ENCODE measurements at regions not wholly inside any gene's neighbourhood (a gene's known extent, or its start where the extent isn't known, plus 50 kb on each side); places are given as distances from the start of the nearest gene placed in this dataset.

- Histone ChIP-seq H3K4me1 (ENCODE audit: insufficient read depth, low read length) (no peaks in the 10 kb centered on the region), H3K27me3 (ENCODE audit: control insufficient read depth in 1 of 2, insufficient read depth in 2 of 2, low read length in 2 of 2) (no peaks in the 10 kb centered on the region), H3K4me3 (ENCODE audit: low read depth in 1 of 2, low read length in 2 of 2) (no peak overlapping the region), H3K9ac (ENCODE audit: low read length) (no peak overlapping the region), H3K27ac (ENCODE audit: low read depth, low read length) (no peak overlapping the region), H3K9me3 (ENCODE audit: low read length) (no peaks in the 10 kb centered on the region), H3K36me3 (ENCODE audit: insufficient read depth, low read length) (no peaks in the 10 kb centered on the region)
Measured at GRCh38 chr4:155570661-155571060, 96.0 kb upstream of the GUCY1A1 start.

- Histone ChIP-seq H3K9ac (ENCODE audit: low read length) (no peak overlapping the region), H3K27ac (ENCODE audit: low read depth, low read length) (no peak overlapping the region), H3K4me3 (ENCODE audit: low read depth in 1 of 2, low read length in 2 of 2) (no peak overlapping the region), H3K36me3 (ENCODE audit: insufficient read depth, low read length) (no peaks in the 10 kb centered on the region), H3K4me1 (ENCODE audit: insufficient read depth, low read length) (no peaks in the 10 kb centered on the region), H3K9me3 (ENCODE audit: low read length) (no peaks in the 10 kb centered on the region), H3K27me3 (ENCODE audit: control insufficient read depth in 1 of 2, insufficient read depth in 2 of 2, low read length in 2 of 2) (no peaks in the 10 kb centered on the region)
Measured at GRCh38 chr4:155569960-155570515, 96.6 kb upstream of the GUCY1A1 start.

DNA sequence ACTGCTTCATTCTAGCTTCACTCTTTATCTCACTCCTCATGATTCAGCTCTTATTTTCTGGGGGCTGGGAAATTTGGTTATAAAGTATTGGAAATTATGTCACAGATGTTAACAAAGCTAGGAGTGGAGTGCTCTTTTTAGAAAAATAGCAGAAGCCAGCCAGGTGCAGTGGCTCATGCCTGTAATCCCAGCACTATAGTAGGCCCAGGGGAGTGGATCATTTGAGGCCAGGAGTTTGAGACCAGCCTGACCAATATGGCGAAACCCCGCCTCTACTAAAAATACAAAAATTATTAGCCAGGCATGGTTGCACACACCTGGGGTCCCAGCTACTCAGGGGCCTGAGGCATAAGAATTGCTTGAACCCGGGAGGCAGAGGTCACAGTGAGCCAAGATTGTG lies 97.2 kb upstream of the GUCY1A1 start:
- no peak overlapping the region for H3K9ac ChIP-seq (ENCODE audit: low read length)
- no peak overlapping the region for H3K4me3 ChIP-seq (ENCODE audit: low read depth in 1 of 2, low read length in 2 of 2)
- H3K27me3 ChIP-seq (ENCODE audit: control insufficient read depth in 1 of 2, insufficient read depth in 2 of 2, low read length in 2 of 2), result no peaks in the 10 kb centered on the region
- no peaks in the 10 kb centered on the region for H3K4me1 ChIP-seq (ENCODE audit: insufficient read depth, low read length)
- no peaks in the 10 kb centered on the region for H3K9me3 ChIP-seq (ENCODE audit: low read length)
- no peak overlapping the region for H3K27ac ChIP-seq (ENCODE audit: low read depth, low read length)
- no peaks in the 10 kb centered on the region for H3K36me3 ChIP-seq (ENCODE audit: insufficient read depth, low read length)

- Histone ChIP-seq H3K27me3 (ENCODE audit: control insufficient read depth in 1 of 2, insufficient read depth in 2 of 2, low read length in 2 of 2) (no peaks in the 10 kb centered on the region), H3K9ac (ENCODE audit: low read length) (no peak overlapping the region), H3K4me1 (ENCODE audit: insufficient read depth, low read length) (no peaks in the 10 kb centered on the region), H3K36me3 (ENCODE audit: insufficient read depth, low read length) (no peaks in the 10 kb centered on the region), H3K27ac (ENCODE audit: low read depth, low read length) (no peak overlapping the region), H3K4me3 (ENCODE audit: low read depth in 1 of 2, low read length in 2 of 2) (no peak overlapping the region), H3K9me3 (ENCODE audit: low read length) (no peaks in the 10 kb centered on the region)
Measured at GRCh38 chr4:155568641-155569220, 97.9 kb upstream of the GUCY1A1 start.

GRCh38 chr4:155566354-155566753 lies 100.3 kb upstream of the GUCY1A1 start:
- H3K36me3 ChIP-seq (ENCODE audit: insufficient read depth, low read length), result no peaks in the 10 kb centered on the region
- H3K27ac ChIP-seq (ENCODE audit: low read depth, low read length), result no peak overlapping the region
- H3K9me3 ChIP-seq (ENCODE audit: low read length), result no peaks in the 10 kb centered on the region
- no peaks in the 10 kb centered on the region for H3K4me1 ChIP-seq (ENCODE audit: insufficient read depth, low read length)
- no peak overlapping the region for H3K9ac ChIP-seq (ENCODE audit: low read length)
- H3K27me3 ChIP-seq (ENCODE audit: control insufficient read depth in 1 of 2, insufficient read depth in 2 of 2, low read length in 2 of 2), result no peaks in the 10 kb centered on the region
- H3K4me3 ChIP-seq (ENCODE audit: low read depth in 1 of 2, low read length in 2 of 2), result no peak overlapping the region

- Histone ChIP-seq H3K4me3 (ENCODE audit: low read depth in 1 of 2, low read length in 2 of 2) (no peak overlapping the region), H3K36me3 (ENCODE audit: insufficient read depth, low read length) (no peaks in the 10 kb centered on the region), H3K9me3 (ENCODE audit: low read length) (no peaks in the 10 kb centered on the region), H3K27ac (ENCODE audit: low read depth, low read length) (no peak overlapping the region), H3K4me1 (ENCODE audit: insufficient read depth, low read length) (no peaks in the 10 kb centered on the region), H3K27me3 (ENCODE audit: control insufficient read depth in 1 of 2, insufficient read depth in 2 of 2, low read length in 2 of 2) (no peaks in the 10 kb centered on the region), H3K9ac (ENCODE audit: low read length) (no peak overlapping the region)
Measured at GRCh38 chr4:155565776-155566175, 100.9 kb upstream of the GUCY1A1 start.

- Histone ChIP-seq H3K9ac (ENCODE audit: low read length) (no peak overlapping the region), H3K4me1 (ENCODE audit: insufficient read depth, low read length) (no peaks in the 10 kb centered on the region), H3K27ac (ENCODE audit: low read depth, low read length) (no peak overlapping the region), H3K9me3 (ENCODE audit: low read length) (no peaks in the 10 kb centered on the region), H3K27me3 (ENCODE audit: control insufficient read depth in 1 of 2, insufficient read depth in 2 of 2, low read length in 2 of 2) (no peaks in the 10 kb centered on the region), H3K36me3 (ENCODE audit: insufficient read depth, low read length) (no peaks in the 10 kb centered on the region), H3K4me3 (ENCODE audit: low read depth in 1 of 2, low read length in 2 of 2) (no peak overlapping the region)
Measured at GRCh38 chr4:155565330-155565729, 101.3 kb upstream of the GUCY1A1 start.

DNA sequence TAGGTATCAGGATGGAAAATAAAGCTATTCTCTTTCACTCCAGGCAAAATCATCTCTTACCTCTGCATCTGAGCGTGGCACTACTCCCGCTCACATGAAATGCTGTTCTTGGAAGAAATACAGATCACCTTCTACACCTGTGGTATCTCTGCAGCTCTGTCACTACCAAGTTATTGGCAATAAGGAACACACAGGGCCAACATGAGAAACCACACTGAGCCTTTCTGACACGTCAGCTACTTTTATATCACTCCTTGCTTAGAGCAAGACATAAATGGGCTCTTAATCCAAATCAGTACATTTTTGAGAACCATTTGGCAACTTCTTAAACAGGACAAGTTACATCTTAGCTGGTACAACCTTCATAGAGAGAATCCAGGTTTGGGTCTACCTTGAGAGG lies 101.8 kb upstream of the GUCY1A1 start:
- Histone ChIP-seq H3K9me3 (ENCODE audit: low read length) (no peaks in the 10 kb centered on the region), H3K27ac (ENCODE audit: low read depth, low read length) (no peak overlapping the region), H3K27me3 (ENCODE audit: control insufficient read depth in 1 of 2, insufficient read depth in 2 of 2, low read length in 2 of 2) (no peaks in the 10 kb centered on the region), H3K4me3 (ENCODE audit: low read depth in 1 of 2, low read length in 2 of 2) (no peak overlapping the region), H3K36me3 (ENCODE audit: insufficient read depth, low read length) (no peaks in the 10 kb centered on the region), H3K4me1 (ENCODE audit: insufficient read depth, low read length) (no peaks in the 10 kb centered on the region), H3K9ac (ENCODE audit: low read length) (no peak overlapping the region)

DNA sequence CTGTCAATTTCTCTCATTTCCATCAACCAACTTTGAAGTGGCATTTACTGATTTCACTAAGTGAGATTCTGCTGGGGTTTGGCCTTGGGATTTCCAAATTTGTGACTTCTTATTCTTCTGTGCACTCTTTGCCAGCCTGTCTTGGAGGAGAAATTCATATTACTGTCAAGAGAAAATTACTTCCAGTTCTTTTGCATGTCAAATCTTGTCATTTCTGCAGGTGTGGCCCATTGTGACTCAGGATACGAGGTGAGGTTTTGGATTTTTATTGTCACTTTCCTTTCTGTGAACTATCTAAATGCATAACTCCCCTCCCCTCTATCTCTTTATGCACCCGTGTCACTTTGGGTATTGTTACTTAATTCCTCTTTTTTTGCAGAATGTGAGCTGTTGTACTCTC lies 102.6 kb upstream of the GUCY1A1 start:
- no peaks in the 10 kb centered on the region for H3K9me3 ChIP-seq (ENCODE audit: low read length)
- H3K4me3 ChIP-seq (ENCODE audit: low read depth in 1 of 2, low read length in 2 of 2), result no peak overlapping the region
- H3K4me1 ChIP-seq (ENCODE audit: insufficient read depth, low read length), result no peaks in the 10 kb centered on the region
- no peak overlapping the region for H3K9ac ChIP-seq (ENCODE audit: low read length)
- H3K27ac ChIP-seq (ENCODE audit: low read depth, low read length), result no peak overlapping the region
- H3K36me3 ChIP-seq (ENCODE audit: insufficient read depth, low read length), result no peaks in the 10 kb centered on the region
- no peaks in the 10 kb centered on the region for H3K27me3 ChIP-seq (ENCODE audit: control insufficient read depth in 1 of 2, insufficient read depth in 2 of 2, low read length in 2 of 2)

DNA sequence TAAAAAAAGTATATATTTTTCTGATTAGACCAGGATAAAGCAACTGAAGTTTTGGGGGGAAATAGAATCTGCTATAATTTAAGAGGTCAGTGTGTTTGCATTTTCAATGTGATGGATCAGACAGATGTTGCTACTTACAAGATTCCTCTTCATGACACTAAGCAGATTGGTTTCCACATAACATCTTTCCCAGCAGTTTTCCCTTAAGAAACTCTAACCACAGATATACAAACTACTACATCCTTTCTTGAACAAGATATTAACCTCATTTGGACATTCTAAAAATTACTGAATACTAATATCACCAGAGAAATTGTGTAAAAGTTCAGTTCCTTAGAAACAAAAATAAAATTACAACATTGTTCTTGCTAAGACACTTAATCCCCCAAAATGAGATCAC lies 106.7 kb upstream of the GUCY1A1 start:
- Histone ChIP-seq H3K4me1 (ENCODE audit: insufficient read depth, low read length) (no peaks in the 10 kb centered on the region), H3K4me3 (ENCODE audit: low read depth in 1 of 2, low read length in 2 of 2) (no peak overlapping the region), H3K9me3 (ENCODE audit: low read length) (no peaks in the 10 kb centered on the region), H3K27me3 (ENCODE audit: control insufficient read depth in 1 of 2, insufficient read depth in 2 of 2, low read length in 2 of 2) (no peaks in the 10 kb centered on the region), H3K36me3 (ENCODE audit: insufficient read depth, low read length) (no peaks in the 10 kb centered on the region), H3K9ac (ENCODE audit: low read length) (no peak overlapping the region), H3K27ac (ENCODE audit: low read depth, low read length) (no peak overlapping the region)

GRCh38 chr4:155552180-155552579 lies 114.5 kb upstream of the GUCY1A1 start:
- Histone ChIP-seq H3K4me3 (ENCODE audit: low read depth in 1 of 2, low read length in 2 of 2) (no peak overlapping the region), H3K4me1 (ENCODE audit: insufficient read depth, low read length) (no peaks in the 10 kb centered on the region), H3K9ac (ENCODE audit: low read length) (no peak overlapping the region), H3K9me3 (ENCODE audit: low read length) (no peaks in the 10 kb centered on the region), H3K27me3 (ENCODE audit: control insufficient read depth in 1 of 2, insufficient read depth in 2 of 2, low read length in 2 of 2) (no peaks in the 10 kb centered on the region), H3K36me3 (ENCODE audit: insufficient read depth, low read length) (no peaks in the 10 kb centered on the region), H3K27ac (ENCODE audit: low read depth, low read length) (no peak overlapping the region)

DNA sequence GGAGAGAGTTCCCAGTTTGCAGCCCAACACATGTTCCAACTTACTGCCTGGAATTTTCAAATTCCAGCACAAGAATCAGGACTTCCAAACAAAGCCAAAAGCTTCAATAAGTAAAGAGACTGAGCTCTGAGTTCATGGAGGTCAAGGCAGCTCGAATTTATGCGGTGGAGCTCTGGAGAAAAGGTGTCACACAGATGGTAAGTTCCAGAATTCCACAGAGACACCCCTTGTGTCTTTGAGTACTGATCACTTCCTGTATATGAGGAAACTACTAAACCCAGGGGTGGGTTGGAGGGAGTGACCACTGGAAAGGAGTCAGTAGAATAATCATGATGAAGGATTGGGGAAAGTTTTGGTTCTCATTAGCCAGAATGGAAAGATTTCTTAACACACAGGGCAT lies 118.5 kb upstream of the GUCY1A1 start:
- Histone ChIP-seq H3K9me3 (ENCODE audit: low read length) (no peaks in the 10 kb centered on the region), H3K27ac (ENCODE audit: low read depth, low read length) (no peak overlapping the region), H3K36me3 (ENCODE audit: insufficient read depth, low read length) (no peaks in the 10 kb centered on the region)

More for the DNA sequence above, 118.5 kb upstream of the GUCY1A1 start:
- no peaks in the 10 kb centered on the region for H3K4me1 ChIP-seq (ENCODE audit: insufficient read depth, low read length)
- no peak overlapping the region for H3K9ac ChIP-seq (ENCODE audit: low read length)
- no peak overlapping the region for H3K4me3 ChIP-seq (ENCODE audit: low read depth in 1 of 2, low read length in 2 of 2)
- no peaks in the 10 kb centered on the region for H3K27me3 ChIP-seq (ENCODE audit: control insufficient read depth in 1 of 2, insufficient read depth in 2 of 2, low read length in 2 of 2)

Measured in muscle layer of colon (tissue), 2 donors.